Tibial nerve (tissue), 4 donors: ENCODE measurements at regions not wholly inside any gene's neighbourhood (a gene's known extent, or its start where the extent isn't known, plus 50 kb on each side); places are given as distances from the start of the nearest gene placed in this dataset.

Experiments
- DNase-seq, 2 donors: peaks; one replicate each; pipeline ENCODE4 v3.0.0-alpha.2; 2019; ENCODE audit warnings: low spot score in 2 of 2
- H3K27ac ChIP-seq, 4 donors: fragments of 200-600 bp; sonication (generic) in 3 of 4; one replicate each; pipeline ENCODE4 v1.5.1; 2017 to 2019; ENCODE audit warnings: mild to moderate bottlenecking in 1 of 4
- H3K27me3 ChIP-seq, 2 donors: fragments of 200-600 bp; sonication (generic) in 1 of 2; one replicate each; pipeline versions ENCODE4 v1.5.1 to v1.6.0; 2017 to 2019
- H3K36me3 ChIP-seq, 3 donors: fragments of 200-600 bp; sonication (generic); one replicate each; pipeline ENCODE4 v1.5.1; 2018 to 2019
- H3K4me1 ChIP-seq, 4 donors: fragments of 200-600 bp; sonication (generic) in 3 of 4; one replicate each; pipeline ENCODE4 v1.5.1; 2017 to 2019
- H3K4me3 ChIP-seq, 4 donors: fragments of 200-600 bp; sonication (generic) in 3 of 4; one replicate each; pipeline ENCODE4 v1.5.1; 2017 to 2019; ENCODE audit warnings: mild to moderate bottlenecking in 1 of 4, moderate library complexity in 1 of 4
- H3K9me3 ChIP-seq, 4 donors: fragments of 200-600 bp; sonication (generic) in 3 of 4; one replicate each; pipeline ENCODE4 v1.5.1; 2017 to 2019
- CTCF ChIP-seq, 5 experiments: fragments of 200-600 bp in 3 of 5; fragments of 450-650 bp in 2 of 5; sonication (generic) in 3 of 5; IDR thresholded peaks; one replicate each; pipeline ENCODE4 v1.5.1; 2016 to 2019; ENCODE audit warnings: antibody characterized with exemption in 5 of 5, mild to moderate bottlenecking in 3 of 5, moderate library complexity in 2 of 5
- EP300 ChIP-seq, 2 donors: sonication (generic); formaldehyde crosslinking; IDR thresholded peaks; one replicate each; pipeline ENCODE4 v1.6.1; 2017; ENCODE audit warnings: antibody characterized with exemption in 2 of 2, mild to moderate bottlenecking in 1 of 2
- POLR2A ChIP-seq, 2 donors: fragments of 450-650 bp; IDR thresholded peaks; one replicate each; pipeline ENCODE4 v1.6.1; 2017; ENCODE audit warnings: antibody characterized with exemption in 2 of 2, mild to moderate bottlenecking in 2 of 2, moderate library complexity in 2 of 2
- WGBS, 2 donors: methylation state at CpG; one replicate each; pipeline ENCODE4 v1.1.5; 2018; 5-methylcytosine and 5-hydroxymethylcytosine counted together

- WGBS, 2 donors, result 73 to 84% methylated on average over 3 of the region's 3 CpGs
- Histone ChIP-seq H3K27ac (no peak overlapping the region), H3K9me3 (peaks cover 0 to 5% (median 0%) of the 10 kb centered on the region in 4 donors), H3K4me3 (no peak overlapping the region), H3K27me3 (no peaks in the 10 kb centered on the region), H3K4me1 (peaks cover 0 to 27% (median 1%) of the 10 kb centered on the region in 4 donors), H3K36me3 (peaks cover 0 to 7% (median 0%) of the 10 kb centered on the region in 3 donors)
- no peak for DNase-seq
- TF ChIP-seq EP300 (IDR thresholded peaks at IDR 0.05), result no peak
- no peak for TF ChIP-seq CTCF (IDR thresholded peaks at IDR 0.05)
Observed at GRCh38 chr14:61109288-61109687, 128.2 kb downstream of the SLC38A6 start.

GRCh38 chr14:61108496-61109141 is 127.6 kb downstream of the SLC38A6 start:
- peaks cover 0 to 1% (median 0%) of the 10 kb centered on the region in 4 donors for H3K9me3 ChIP-seq
- no peaks in the 10 kb centered on the region for H3K27me3 ChIP-seq
- WGBS, 2 donors, result 80 to 82% methylated on average over 10 of the region's 10 CpGs
- H3K4me1 ChIP-seq, result peaks cover 0 to 34% (median 6%) of the 10 kb centered on the region in 4 donors
- H3K4me3 ChIP-seq, result no peak overlapping the region
- H3K27ac ChIP-seq, result no peak overlapping the region
- no peak for TF ChIP-seq CTCF (IDR thresholded peaks at IDR 0.05)
- TF ChIP-seq EP300 (IDR thresholded peaks at IDR 0.05), result no peak
- TF ChIP-seq POLR2A (IDR thresholded peaks at IDR 0.05), result no peak
- DNase-seq, result no peak
- H3K36me3 ChIP-seq, result peaks cover 0 to under 1% (median 0%) of the 10 kb centered on the region in 3 donors

- no peaks in the 10 kb centered on the region for H3K36me3 ChIP-seq
- WGBS, 2 donors, result 63 to 66% methylated on average over 6 of the region's 6 CpGs
- H3K27me3 ChIP-seq, result no peaks in the 10 kb centered on the region
- no peak for DNase-seq
- H3K4me1 ChIP-seq, result peaks cover 0 to 40% (median 13%) of the 10 kb centered on the region in 4 donors
- H3K9me3 ChIP-seq, result no peaks in the 10 kb centered on the region
- H3K4me3 ChIP-seq, result no peak overlapping the region
- no peak for TF ChIP-seq EP300 (IDR thresholded peaks at IDR 0.05)
- TF ChIP-seq CTCF (IDR thresholded peaks at IDR 0.05), result no peak
- no peak for TF ChIP-seq POLR2A (IDR thresholded peaks at IDR 0.05)
- H3K27ac ChIP-seq, result no peak overlapping the region
Observed at GRCh38 chr14:61107869-61108493, 126.9 kb downstream of the SLC38A6 start.

GRCh38 chr14:61106959-61107641 is 126.1 kb downstream of the SLC38A6 start:
- WGBS, 2 donors, result 62 to 71% methylated on average over 14 of the region's 14 CpGs
- H3K36me3 ChIP-seq, result no peaks in the 10 kb centered on the region
- H3K27ac ChIP-seq, result no peak overlapping the region
- TF ChIP-seq POLR2A (IDR thresholded peaks at IDR 0.05) (no peak), CTCF (IDR thresholded peaks at IDR 0.05) (no peak), EP300 (IDR thresholded peaks at IDR 0.05) (no peak)
- peaks cover 0 to 49% (median 17%) of the 10 kb centered on the region in 4 donors for H3K4me1 ChIP-seq
- H3K27me3 ChIP-seq, result no peaks in the 10 kb centered on the region
- no peaks in the 10 kb centered on the region for H3K9me3 ChIP-seq
- DNase-seq, result peak in 1 of 2 donors; percentile 39
- H3K4me3 ChIP-seq, result no peak overlapping the region
